ENCODE measurements at regions not wholly inside any gene's neighbourhood (a gene's known extent, or its start where the extent isn't known, plus 50 kb on each side); places are given as distances from the start of the nearest gene placed in this dataset.

- TF ChIP-seq CTCF (IDR thresholded peaks at IDR 0.05 in 8 of 11, conservative IDR thresholded peaks at IDR 0.05 in 3 of 11), result no peak
- TF ChIP-seq POLR2AphosphoS5 (IDR thresholded peaks at IDR 0.05), result no peak
- TF ChIP-seq POLR2A (IDR thresholded peaks at IDR 0.05), result no peak
These were observed 246.1 kb downstream of the MSX2 start for GRCh38 chr5:174970502-174970901.

Data from spleen (tissue), 7 donors.